H1 (cell line): ENCODE measurements at regions not wholly inside any gene's neighbourhood (a gene's known extent, or its start where the extent isn't known, plus 50 kb on each side); places are given as distances from the start of the nearest gene placed in this dataset.

ENCODE experiments used
- ATF2 ChIP-seq: IDR thresholded peaks from 2 replicates; pipeline ENCODE4 v1.6.1; 2012; ENCODE audit warnings: low read length, inconsistent platforms
- CREB1 ChIP-seq: IDR thresholded peaks from 2 replicates; pipeline ENCODE4 v1.6.1; 2012; ENCODE audit warnings: inconsistent platforms
- EP300 ChIP-seq, 2 experiments: IDR thresholded peaks; 1 replicate in 1 of 2; 2 replicates in 1 of 2; pipeline ENCODE4 v1.6.1; 2011 to 2012; ENCODE audit warnings: low read depth in 2 of 2, low read length in 2 of 2, mild to moderate bottlenecking in 2 of 2, borderline replicate concordance in 1 of 2, inconsistent platforms in 1 of 2, moderate library complexity in 1 of 2
- KDM5A ChIP-seq: fragments of 200-600 bp; IDR thresholded peaks from 2 replicates; pipeline ENCODE4 v1.7.1; 2012; ENCODE audit warnings: mild to moderate bottlenecking, low read length, inconsistent platforms, mixed read lengths
- TAF7 ChIP-seq: optimal IDR thresholded peaks from 2 replicates; pipeline ENCODE3; 2011; ENCODE audit warnings: low read depth, mild to moderate bottlenecking, inconsistent platforms, low read length, moderate library complexity, borderline replicate concordance
- TCF12 ChIP-seq: IDR thresholded peaks from 2 replicates; pipeline ENCODE4 v1.6.1; 2011; ENCODE audit warnings: low read depth, mild to moderate bottlenecking, low read length
- TF ChIP-seq, protein P1 (sequence below), 3 experiments: IDR thresholded peaks; 1 replicate in 2 of 3; 2 replicates in 1 of 3; pipeline versions ENCODE4 v1.5.1 to v1.6.1; 2011; ENCODE audit warnings: low read length in 3 of 3, mild to moderate bottlenecking in 3 of 3, inconsistent platforms in 2 of 3, low read depth in 1 of 3, moderate library complexity in 1 of 3; ENCODE audit not compliant: insufficient read depth in 1 of 3; ENCODE audit errors: control extremely low read depth in 1 of 3

- TF ChIP-seq, protein P1, sequence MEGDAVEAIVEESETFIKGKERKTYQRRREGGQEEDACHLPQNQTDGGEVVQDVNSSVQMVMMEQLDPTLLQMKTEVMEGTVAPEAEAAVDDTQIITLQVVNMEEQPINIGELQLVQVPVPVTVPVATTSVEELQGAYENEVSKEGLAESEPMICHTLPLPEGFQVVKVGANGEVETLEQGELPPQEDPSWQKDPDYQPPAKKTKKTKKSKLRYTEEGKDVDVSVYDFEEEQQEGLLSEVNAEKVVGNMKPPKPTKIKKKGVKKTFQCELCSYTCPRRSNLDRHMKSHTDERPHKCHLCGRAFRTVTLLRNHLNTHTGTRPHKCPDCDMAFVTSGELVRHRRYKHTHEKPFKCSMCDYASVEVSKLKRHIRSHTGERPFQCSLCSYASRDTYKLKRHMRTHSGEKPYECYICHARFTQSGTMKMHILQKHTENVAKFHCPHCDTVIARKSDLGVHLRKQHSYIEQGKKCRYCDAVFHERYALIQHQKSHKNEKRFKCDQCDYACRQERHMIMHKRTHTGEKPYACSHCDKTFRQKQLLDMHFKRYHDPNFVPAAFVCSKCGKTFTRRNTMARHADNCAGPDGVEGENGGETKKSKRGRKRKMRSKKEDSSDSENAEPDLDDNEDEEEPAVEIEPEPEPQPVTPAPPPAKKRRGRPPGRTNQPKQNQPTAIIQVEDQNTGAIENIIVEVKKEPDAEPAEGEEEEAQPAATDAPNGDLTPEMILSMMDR (IDR thresholded peaks at IDR 0.05; ENCODE audit: control extremely low read depth in 1 of 3, insufficient read depth in 1 of 3, low read depth in 1 of 3, low read length in 3 of 3): no peak
- TF ChIP-seq TCF12 (no peak), EP300 (IDR thresholded peaks at IDR 0.05; ENCODE audit: borderline replicate concordance in 1 of 2, low read depth in 2 of 2, low read length in 2 of 2) (no peak), KDM5A (no peak), TAF7 (no peak), ATF2 (no peak), CREB1 (no peak)
Measured at GRCh38 chr1:208450958-208451357, 206.8 kb upstream of the PLXNA2 start.
